ENCODE measurements at regions not wholly inside any gene's neighbourhood (a gene's known extent, or its start where the extent isn't known, plus 50 kb on each side); places are given as distances from the start of the nearest gene placed in this dataset.
"Not testable (repeated sequence)": the region's sequence is repeated elsewhere in the genome, so short reads cannot be mapped to it uniquely, and the experiment has no call there.

- no peak overlapping the region for H3K27ac Mint-ChIP-seq
- H3K4me3 Mint-ChIP-seq, result no peak overlapping the region
- CTCF ChIA-PET, result no interaction called here
- no peaks in the 10 kb centered on the region for H3K4me1 Mint-ChIP-seq
- no peaks in the 10 kb centered on the region for H3K36me3 Mint-ChIP-seq
- no peaks in the 10 kb centered on the region for H3K9me3 Mint-ChIP-seq
- no peaks in the 10 kb centered on the region for H3K27me3 Mint-ChIP-seq
- DNase-seq, result no peak
These were observed 1418.7 kb downstream of the GRIK2 start for GRCh38 chr6:102812242-102812641.

GRCh38 chr6:102808944-102809505 lies 1415.5 kb downstream of the GRIK2 start:
- H3K4me1 Mint-ChIP-seq, H3K27ac Mint-ChIP-seq, CTCF ChIA-PET, H3K9me3 Mint-ChIP-seq, H3K27me3 Mint-ChIP-seq, H3K4me3 Mint-ChIP-seq, H3K36me3 Mint-ChIP-seq, DNase-seq: not testable (repeated sequence)

- Mint-ChIP-seq H3K27me3 (no peaks in the 10 kb centered on the region), H3K4me3 (no peak overlapping the region), H3K27ac (no peak overlapping the region), H3K4me1 (no peaks in the 10 kb centered on the region), H3K9me3 (peaks cover 5% of the 10 kb centered on the region), H3K36me3 (no peaks in the 10 kb centered on the region)
- no peak for DNase-seq
- CTCF ChIA-PET, result no interaction called here
These were observed 1405.5 kb downstream of the GRIK2 start for GRCh38 chr6:102799051-102799450.

GRCh38 chr6:102798636-102799035 lies 1405.1 kb downstream of the GRIK2 start:
- no peak overlapping the region for H3K27ac Mint-ChIP-seq

GRCh38 chr6:102793752-102794151 lies 1400.2 kb downstream of the GRIK2 start:
- Mint-ChIP-seq H3K4me1 (no peaks in the 10 kb centered on the region), H3K4me3 (no peak overlapping the region), H3K9me3 (peaks cover 2% of the 10 kb centered on the region), H3K27me3 (no peaks in the 10 kb centered on the region), H3K36me3 (no peaks in the 10 kb centered on the region), H3K27ac (no peak overlapping the region)
- CTCF ChIA-PET, result no interaction called here
- DNase-seq, result no peak

More at GRCh38 chr6:102798636-102799035, 1405.1 kb downstream of the GRIK2 start:
- no peaks in the 10 kb centered on the region for H3K27me3 Mint-ChIP-seq
- peaks cover 5% of the 10 kb centered on the region for H3K9me3 Mint-ChIP-seq
- H3K4me3 Mint-ChIP-seq, result no peak overlapping the region
- CTCF ChIA-PET, result no interaction called here
- no peaks in the 10 kb centered on the region for H3K4me1 Mint-ChIP-seq
- H3K36me3 Mint-ChIP-seq, result no peaks in the 10 kb centered on the region
- DNase-seq, result no peak

- H3K36me3 Mint-ChIP-seq, result no peaks in the 10 kb centered on the region
- no peak overlapping the region for H3K27ac Mint-ChIP-seq
- peaks cover 8% of the 10 kb centered on the region for H3K9me3 Mint-ChIP-seq
- DNase-seq, result no peak
- H3K27me3 Mint-ChIP-seq, result no peaks in the 10 kb centered on the region
- H3K4me1 Mint-ChIP-seq, result no peaks in the 10 kb centered on the region
- no peak overlapping the region for H3K4me3 Mint-ChIP-seq
- CTCF ChIA-PET, result no interaction called here
These were observed 1380.8 kb downstream of the GRIK2 start for GRCh38 chr6:102774326-102774725.

- no peak overlapping the region for H3K4me3 Mint-ChIP-seq
- no peaks in the 10 kb centered on the region for H3K4me1 Mint-ChIP-seq
- no peaks in the 10 kb centered on the region for H3K27me3 Mint-ChIP-seq
- no peak for DNase-seq
- peaks cover 6% of the 10 kb centered on the region for H3K9me3 Mint-ChIP-seq
- CTCF ChIA-PET, result no interaction called here
- no peaks in the 10 kb centered on the region for H3K36me3 Mint-ChIP-seq
- no peak overlapping the region for H3K27ac Mint-ChIP-seq
These were observed 1380.1 kb downstream of the GRIK2 start for GRCh38 chr6:102773636-102774035.

GRCh38 chr6:102766963-102767362 lies 1373.5 kb downstream of the GRIK2 start:
- H3K27me3 Mint-ChIP-seq, result no peaks in the 10 kb centered on the region
- no peaks in the 10 kb centered on the region for H3K4me1 Mint-ChIP-seq
- no peak overlapping the region for H3K27ac Mint-ChIP-seq
- CTCF ChIA-PET, result no interaction called here
- no peak for DNase-seq
- no peaks in the 10 kb centered on the region for H3K36me3 Mint-ChIP-seq
- H3K9me3 Mint-ChIP-seq, result peaks cover 3% of the 10 kb centered on the region
- no peak overlapping the region for H3K4me3 Mint-ChIP-seq

- no peaks in the 10 kb centered on the region for H3K4me1 Mint-ChIP-seq
- no peaks in the 10 kb centered on the region for H3K27me3 Mint-ChIP-seq
- H3K36me3 Mint-ChIP-seq, result no peaks in the 10 kb centered on the region
- no peak overlapping the region for H3K4me3 Mint-ChIP-seq
- peaks cover 3% of the 10 kb centered on the region for H3K9me3 Mint-ChIP-seq
- CTCF ChIA-PET, result no interaction called here
- H3K27ac Mint-ChIP-seq, result no peak overlapping the region
- DNase-seq, result no peak
These were observed 1370.8 kb downstream of the GRIK2 start for GRCh38 chr6:102764317-102764716.

GRCh38 chr6:102763891-102764290 lies 1370.4 kb downstream of the GRIK2 start:
- no peaks in the 10 kb centered on the region for H3K36me3 Mint-ChIP-seq
- no peak overlapping the region for H3K4me3 Mint-ChIP-seq
- CTCF ChIA-PET, result no interaction called here
- H3K9me3 Mint-ChIP-seq, result peaks cover 3% of the 10 kb centered on the region
- no peaks in the 10 kb centered on the region for H3K27me3 Mint-ChIP-seq
- no peaks in the 10 kb centered on the region for H3K4me1 Mint-ChIP-seq
- H3K27ac Mint-ChIP-seq, result no peak overlapping the region
- no peak for DNase-seq

GRCh38 chr6:102761872-102762271 lies 1368.4 kb downstream of the GRIK2 start:
- no peak overlapping the region for H3K27ac Mint-ChIP-seq
- no peak for DNase-seq
- no peaks in the 10 kb centered on the region for H3K36me3 Mint-ChIP-seq
- no peaks in the 10 kb centered on the region for H3K27me3 Mint-ChIP-seq
- CTCF ChIA-PET, result no interaction called here
- H3K4me3 Mint-ChIP-seq, result no peak overlapping the region
- no peaks in the 10 kb centered on the region for H3K4me1 Mint-ChIP-seq
- peaks cover 3% of the 10 kb centered on the region for H3K9me3 Mint-ChIP-seq

GRCh38 chr6:102759415-102759814 lies 1365.9 kb downstream of the GRIK2 start:
- peaks cover 3% of the 10 kb centered on the region for H3K9me3 Mint-ChIP-seq
- no peak overlapping the region for H3K4me3 Mint-ChIP-seq
- no peaks in the 10 kb centered on the region for H3K27me3 Mint-ChIP-seq
- H3K36me3 Mint-ChIP-seq, result no peaks in the 10 kb centered on the region
- H3K4me1 Mint-ChIP-seq, result no peaks in the 10 kb centered on the region
- H3K27ac Mint-ChIP-seq, result no peak overlapping the region
- DNase-seq, result no peak
- CTCF ChIA-PET, result no interaction called here

- H3K9me3 Mint-ChIP-seq, CTCF ChIA-PET: not testable (repeated sequence)
These were observed 1365.0 kb downstream of the GRIK2 start for GRCh38 chr6:102758536-102758935.

GRCh38 chr6:102749210-102749971 lies 1355.9 kb downstream of the GRIK2 start:
- Mint-ChIP-seq H3K9me3 (peaks cover 2% of the 10 kb centered on the region), H3K4me3 (no peak overlapping the region), H3K36me3 (no peaks in the 10 kb centered on the region), H3K4me1 (no peaks in the 10 kb centered on the region), H3K27me3 (no peaks in the 10 kb centered on the region), H3K27ac (no peak overlapping the region)
- DNase-seq, result no peak
- CTCF ChIA-PET, result no interaction called here

More at GRCh38 chr6:102758536-102758935, 1365.0 kb downstream of the GRIK2 start:
- not testable (repeated sequence) for H3K36me3 Mint-ChIP-seq, H3K27me3 Mint-ChIP-seq, H3K4me1 Mint-ChIP-seq, DNase-seq, H3K27ac Mint-ChIP-seq, H3K4me3 Mint-ChIP-seq

- Mint-ChIP-seq H3K27ac (no peak overlapping the region), H3K27me3 (no peaks in the 10 kb centered on the region), H3K9me3 (peaks cover 2% of the 10 kb centered on the region), H3K4me3 (no peak overlapping the region), H3K36me3 (no peaks in the 10 kb centered on the region), H3K4me1 (no peaks in the 10 kb centered on the region)
- DNase-seq, result no peak
- CTCF ChIA-PET, result no interaction called here
These were observed 1353.4 kb downstream of the GRIK2 start for GRCh38 chr6:102746941-102747340.
